HEK293T (cell line): ENCODE measurements at regions not wholly inside any gene's neighbourhood (a gene's known extent, or its start where the extent isn't known, plus 50 kb on each side); places are given as distances from the start of the nearest gene placed in this dataset.

Source experiments
- CTCF ChIA-PET: fragments of 350-600 bp; formaldehyde crosslinking; extraction: SDS; loops from one replicate; lab custom pipeline; 2021; ENCODE audit warnings: antibody characterized with exemption, inconsistent platforms; lab: Yijun Ruan, JAX
- POLR2A ChIA-PET: fragments of 350-600 bp; formaldehyde crosslinking; extraction: SDS; loops from one replicate; lab custom pipeline; 2020; ENCODE audit warnings: antibody characterized with exemption, inconsistent platforms; lab: Yijun Ruan, JAX
- DNase-seq: peaks from one replicate; pipeline ENCODE4 v3.0.0; 2012; ENCODE audit warnings: mixed read lengths; ENCODE audit errors: extremely low spot score
- ARNT ChIP-seq: fragments of 450-650 bp; IDR thresholded peaks from 2 replicates; pipeline ENCODE4 v1.6.1; 2017; ENCODE audit warnings: mild to moderate bottlenecking
- BHLHE40 ChIP-seq: fragments of 450-650 bp; IDR thresholded peaks from 2 replicates; pipeline ENCODE4 v1.6.1; 2016; ENCODE audit warnings: mild to moderate bottlenecking, moderate library complexity, borderline replicate concordance
- CTBP1 ChIP-seq: fragments of 450-650 bp; IDR thresholded peaks from 2 replicates; pipeline ENCODE4 v1.6.1; 2016; ENCODE audit warnings: borderline replicate concordance
- ELF4 ChIP-seq: fragments of 450-650 bp; IDR thresholded peaks from 2 replicates; pipeline ENCODE4 v1.6.1; 2017; ENCODE audit warnings: antibody characterized with exemption
- FOXA1 ChIP-seq: fragments of 450-650 bp; IDR thresholded peaks from 2 replicates; pipeline ENCODE4 v1.6.1; 2016; ENCODE audit warnings: mild to moderate bottlenecking
- FOXK2 ChIP-seq: fragments of 450-650 bp; IDR thresholded peaks from 2 replicates; pipeline ENCODE4 v1.6.1; 2016; ENCODE audit warnings: mild to moderate bottlenecking
- FOXM1 ChIP-seq: fragments of 450-650 bp; IDR thresholded peaks from 2 replicates; pipeline ENCODE4 v1.6.1; 2017; ENCODE audit warnings: mild to moderate bottlenecking, borderline replicate concordance
- HDGF ChIP-seq: fragments of 450-650 bp; IDR thresholded peaks from 2 replicates; pipeline ENCODE4 v1.6.1; 2017; ENCODE audit warnings: antibody characterized with exemption, borderline replicate concordance
- L3MBTL2 ChIP-seq: fragments of 450-650 bp; conservative IDR thresholded peaks from 2 replicates; pipeline ENCODE4 v1.6.1; 2016; ENCODE audit warnings: mild to moderate bottlenecking
- LEF1 ChIP-seq: fragments of 450-650 bp; IDR thresholded peaks from 2 replicates; pipeline ENCODE4 v1.6.1; 2017; ENCODE audit warnings: mild to moderate bottlenecking, borderline replicate concordance
- NFRKB ChIP-seq: fragments of 450-650 bp; IDR thresholded peaks from 2 replicates; pipeline ENCODE4 v1.6.1; 2016; ENCODE audit warnings: mild to moderate bottlenecking, moderate library complexity
- PKNOX1 ChIP-seq: fragments of 450-650 bp; IDR thresholded peaks from 2 replicates; pipeline ENCODE4 v1.6.1; 2016
- SP1 ChIP-seq: fragments of 450-650 bp; IDR thresholded peaks from 2 replicates; pipeline ENCODE4 v1.6.1; 2017
- SUZ12 ChIP-seq: fragments of 450-650 bp; IDR thresholded peaks from 2 replicates; pipeline ENCODE4 v1.6.1; 2016; ENCODE audit warnings: mild to moderate bottlenecking
- TARDBP ChIP-seq: fragments of 450-650 bp; IDR thresholded peaks from 2 replicates; pipeline ENCODE4 v1.6.1; 2016
- ZNF384 ChIP-seq: fragments of 450-650 bp; IDR thresholded peaks from 2 replicates; pipeline ENCODE4 v1.6.1; 2016

GRCh38 chr2:11914455-11914854, 168.0 kb downstream of the LPIN1 start:
- no peak for TF ChIP-seq ARNT
- TF ChIP-seq CTBP1: no peak
- no peak for TF ChIP-seq L3MBTL2
- TF ChIP-seq LEF1: no peak
- TF ChIP-seq SUZ12: no peak
- TF ChIP-seq NFRKB: no peak
- ChIA-PET CTCF (interaction anchor here (0.6 kb wide), 1 partner anchor 1093 kb away, joined by 3 read pairs; no protein-coding TSS in a partner anchor), POLR2A (no interaction called here)
- DNase-seq: no peak

- POLR2A ChIA-PET: interaction anchor here (1.0 kb wide), 1 partner anchor 10 kb away, joined by 3 read pairs; no protein-coding TSS in a partner anchor
- CTCF ChIA-PET: no interaction called here
- TF ChIP-seq SP1 (no peak), FOXM1 (no peak), FOXK2 (no peak), PKNOX1 (no peak), ARNT (no peak), L3MBTL2 (no peak), ELF4 (no peak), BHLHE40 (no peak), CTBP1 (no peak), LEF1 (no peak), ZNF384 (no peak), HDGF (no peak), TARDBP (no peak)
- no peak for DNase-seq
Observed at GRCh38 chr2:11915650-11916049, 169.2 kb downstream of the LPIN1 start.

GRCh38 chr2:11919953-11920352, 173.5 kb downstream of the LPIN1 start:
- ChIA-PET CTCF (no interaction called here), POLR2A (no interaction called here)
- DNase-seq: no peak
- TF ChIP-seq FOXA1: no peak
- no peak for TF ChIP-seq ARNT
- no peak for TF ChIP-seq PKNOX1

DNA sequence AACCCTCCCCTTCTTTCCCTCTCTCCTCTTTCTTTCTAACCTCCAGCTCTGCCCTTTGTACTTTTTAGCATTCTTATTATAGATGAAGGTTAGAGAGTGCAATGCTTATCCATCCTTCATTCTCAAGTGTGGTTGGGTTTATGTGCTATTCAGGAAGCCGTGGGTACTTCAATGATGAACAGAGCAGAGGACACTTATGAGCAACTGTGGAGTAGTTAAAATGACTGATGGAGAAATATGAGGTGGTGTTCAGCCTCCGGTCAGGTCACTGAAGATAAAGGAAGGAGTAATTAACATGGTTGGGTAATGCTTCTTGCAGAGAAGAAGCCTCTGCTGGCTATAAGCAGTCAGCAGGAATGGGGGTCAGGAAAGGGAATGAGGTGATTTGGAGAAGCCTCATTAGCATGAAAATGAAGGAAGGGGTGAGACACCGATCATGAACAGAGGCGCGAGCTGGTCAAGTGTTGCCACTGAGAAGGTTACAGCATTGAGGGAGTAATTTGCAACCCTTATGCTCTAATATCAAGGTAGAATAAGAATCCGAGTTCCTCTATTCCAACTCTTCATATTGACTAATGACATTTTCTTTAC, 174.7 kb downstream of the LPIN1 start:
- no peak for DNase-seq
- CTCF ChIA-PET: no interaction called here
- POLR2A ChIA-PET: no interaction called here
- no peak for TF ChIP-seq ELF4
- no peak for TF ChIP-seq ARNT
- TF ChIP-seq FOXA1: no peak
- no peak for TF ChIP-seq LEF1
- no peak for TF ChIP-seq SUZ12
- no peak for TF ChIP-seq NFRKB

GRCh38 chr2:11922294-11922693, 175.9 kb downstream of the LPIN1 start:
- ChIA-PET POLR2A (no interaction called here), CTCF (no interaction called here)
- TF ChIP-seq L3MBTL2 (no peak), PKNOX1 (no peak), NFRKB (no peak), CTBP1 (no peak)
- no peak for DNase-seq

DNA sequence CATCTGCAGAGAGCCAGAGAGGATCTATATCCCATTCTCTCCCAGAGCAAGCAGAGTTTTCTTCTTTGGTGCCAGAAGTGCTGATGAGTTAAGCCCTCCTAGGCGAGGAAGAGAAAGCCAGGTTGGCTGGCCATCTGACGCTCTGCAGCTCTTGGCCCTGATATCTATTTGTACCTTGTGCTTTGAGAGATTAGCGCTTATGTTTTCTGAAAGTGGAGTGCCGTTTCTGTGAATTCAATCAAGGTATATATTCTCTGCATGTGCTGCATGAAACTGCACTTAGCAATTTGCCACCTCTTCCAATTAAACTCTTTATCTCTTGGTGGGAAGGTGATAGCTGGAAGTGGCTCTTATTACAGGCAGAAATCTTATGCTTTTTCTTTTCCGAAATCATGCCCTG, 177.5 kb downstream of the LPIN1 start:
- no peak for TF ChIP-seq TARDBP
- CTCF ChIA-PET: no interaction called here

DNA sequence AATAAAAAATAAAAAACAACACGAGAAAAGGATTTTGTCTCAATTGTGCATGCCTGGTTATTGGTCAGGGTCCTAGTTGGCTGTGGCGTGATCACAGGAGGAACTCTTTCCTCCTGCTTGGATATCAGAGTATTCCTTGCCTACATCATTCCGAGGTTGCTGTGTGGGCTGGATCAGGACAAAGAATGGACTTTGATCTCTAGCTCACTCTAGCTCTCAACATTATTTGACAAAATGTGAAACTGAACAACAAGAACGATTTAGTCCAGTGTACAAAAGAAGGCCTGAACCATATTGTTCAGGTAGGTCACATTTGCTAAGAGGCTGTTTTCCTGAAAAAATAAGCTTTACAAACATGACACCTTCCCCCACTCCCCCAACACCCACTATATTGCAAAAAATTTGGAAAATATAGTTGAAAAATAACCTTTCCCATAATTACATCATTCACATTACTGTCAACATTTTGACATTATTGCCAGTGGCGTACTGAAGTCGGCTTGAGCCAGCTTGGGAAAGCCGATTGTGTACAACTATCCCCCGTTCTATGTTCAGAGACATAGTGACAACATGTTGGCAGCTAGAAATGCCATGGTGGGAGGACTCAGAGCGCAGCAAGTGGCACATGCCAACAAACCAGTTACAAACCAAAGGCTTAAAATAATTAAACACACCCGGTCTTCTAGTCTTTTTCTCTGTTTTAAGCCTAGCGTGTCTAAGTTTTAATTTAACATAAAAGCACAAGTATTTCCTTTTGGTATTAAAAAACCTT, 179.0 kb downstream of the LPIN1 start:
- DNase-seq: no peak
- CTCF ChIA-PET: interaction anchor here (0.6 kb wide), 1 partner anchor 17 kb away, joined by 5 read pairs; no protein-coding TSS in a partner anchor
- POLR2A ChIA-PET: no interaction called here
- TF ChIP-seq BHLHE40 (no peak), FOXK2 (no peak), ELF4 (no peak), ZNF384 (no peak), SP1 (no peak)

More for the DNA sequence above, 177.5 kb downstream of the LPIN1 start:
- POLR2A ChIA-PET: no interaction called here
- DNase-seq: no peak
